ENCODE measurements at regions not wholly inside any gene's neighbourhood (a gene's known extent, or its start where the extent isn't known, plus 50 kb on each side); places are given as distances from the start of the nearest gene placed in this dataset.

- DNase-seq (ENCODE audit: low read depth) = no peak
Observed at GRCh38 chr12:93300611-93301021, 77.1 kb upstream of the NUDT4 start.

- peak; percentile 76 for DNase-seq (ENCODE audit: low read depth)
Observed at GRCh38 chr12:93302331-93303229, 75.1 kb upstream of the NUDT4 start.

DNA sequence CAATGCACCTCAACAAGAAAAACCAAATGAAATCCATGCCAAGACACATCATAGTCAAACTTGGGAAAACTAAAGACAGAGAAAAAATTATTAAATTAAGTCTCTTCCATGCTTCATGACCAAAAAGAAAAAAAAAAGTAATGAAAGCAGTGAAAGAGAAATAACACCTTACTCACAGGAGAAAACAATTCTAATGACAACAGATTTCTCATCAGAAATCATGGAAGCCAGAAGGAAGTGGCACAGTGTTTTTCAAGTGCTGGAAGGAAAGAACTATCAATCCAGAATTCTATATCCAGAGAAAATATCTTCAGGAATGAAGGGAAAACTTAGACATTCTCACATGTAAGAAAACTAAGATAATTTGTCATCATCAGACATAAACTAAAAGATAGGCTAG is 71.1 kb upstream of the NUDT4 start:
- DNase-seq (ENCODE audit: low read depth) = no peak

GRCh38 chr12:93308281-93308680 is 69.4 kb upstream of the NUDT4 start:
- DNase-seq (ENCODE audit: low read depth) = no peak

DNA sequence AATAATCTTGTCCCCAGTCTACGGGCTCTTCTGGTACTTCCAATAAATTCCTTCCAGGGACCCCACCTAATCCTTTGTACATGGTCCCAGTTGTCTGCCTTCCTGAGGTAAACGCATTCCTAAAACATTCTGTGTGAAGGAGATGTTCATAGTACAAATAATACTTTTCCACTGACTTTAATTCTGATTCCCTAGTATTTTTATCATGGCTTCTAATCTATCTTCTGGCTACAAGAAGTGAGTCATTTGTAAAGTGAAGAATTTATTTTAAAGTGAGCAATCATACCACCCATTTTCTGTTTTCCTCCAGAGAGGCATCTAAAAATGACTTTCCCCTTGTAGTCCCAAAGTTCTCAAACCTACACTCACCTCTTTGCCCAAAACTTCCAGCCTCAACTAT is 65.9 kb upstream of the NUDT4 start:
- no peak for DNase-seq (ENCODE audit: low read depth)

DNA sequence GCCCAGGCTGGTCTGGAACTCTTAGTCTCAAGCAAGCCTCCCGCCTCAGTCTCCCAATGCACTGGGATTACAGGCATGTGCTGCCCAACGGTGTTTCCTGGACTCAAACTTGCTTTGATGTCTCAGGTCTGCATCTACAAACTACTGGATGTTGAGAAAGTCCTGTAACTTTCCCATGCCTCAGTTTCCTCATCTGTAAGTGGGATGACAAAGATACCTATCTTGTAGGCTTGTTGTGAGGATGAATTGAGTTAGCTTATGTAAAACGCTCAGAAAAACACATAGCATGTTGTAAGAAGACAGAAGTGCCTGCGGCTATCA is 63.6 kb upstream of the NUDT4 start:
- DNase-seq (ENCODE audit: low read depth) = no peak

- DNase-seq (ENCODE audit: low read depth) = no peak
Observed at GRCh38 chr12:93315385-93315906, 62.3 kb upstream of the NUDT4 start.

GRCh38 chr12:93315907-93316622 is 61.7 kb upstream of the NUDT4 start:
- no peak for DNase-seq (ENCODE audit: low read depth)

DNA sequence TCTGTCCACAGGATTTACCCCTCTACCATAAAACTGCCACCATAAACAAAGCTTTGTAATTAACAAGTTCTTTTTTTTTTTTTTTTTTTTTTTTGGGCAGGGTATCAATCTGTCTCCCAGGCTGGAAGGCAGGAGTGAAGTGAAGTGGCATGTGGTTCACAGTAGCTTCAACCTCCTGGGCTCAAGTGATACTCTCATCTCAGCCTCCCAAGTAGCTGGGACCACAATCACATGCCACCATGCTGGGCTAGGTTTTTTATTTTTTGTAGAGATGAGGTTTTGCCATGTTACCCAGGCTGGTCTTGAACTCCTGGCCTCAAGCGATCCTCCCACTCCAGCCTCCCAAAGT is 61.1 kb upstream of the NUDT4 start:
- DNase-seq (ENCODE audit: low read depth) = no peak

DNA sequence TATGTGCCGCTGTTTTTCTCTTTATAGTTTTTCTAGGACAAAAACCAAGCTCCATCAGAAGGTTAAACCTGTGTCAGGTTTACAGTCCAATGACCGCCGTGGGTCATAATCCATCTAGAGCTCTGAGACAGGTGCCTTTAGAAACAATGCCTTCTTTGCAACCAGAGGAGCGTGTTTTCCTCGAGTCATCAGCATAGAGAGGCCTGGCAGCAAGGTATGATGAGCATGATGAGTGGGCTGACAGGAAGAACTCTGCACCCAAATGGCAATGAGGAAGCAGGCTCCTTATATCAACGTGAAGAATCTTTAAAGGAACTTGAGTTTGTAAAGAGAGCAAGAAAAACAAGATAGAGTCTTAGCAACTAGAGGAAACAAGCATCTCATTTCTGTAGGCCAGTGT is 60.5 kb upstream of the NUDT4 start:
- DNase-seq (ENCODE audit: low read depth) = no peak

DNA sequence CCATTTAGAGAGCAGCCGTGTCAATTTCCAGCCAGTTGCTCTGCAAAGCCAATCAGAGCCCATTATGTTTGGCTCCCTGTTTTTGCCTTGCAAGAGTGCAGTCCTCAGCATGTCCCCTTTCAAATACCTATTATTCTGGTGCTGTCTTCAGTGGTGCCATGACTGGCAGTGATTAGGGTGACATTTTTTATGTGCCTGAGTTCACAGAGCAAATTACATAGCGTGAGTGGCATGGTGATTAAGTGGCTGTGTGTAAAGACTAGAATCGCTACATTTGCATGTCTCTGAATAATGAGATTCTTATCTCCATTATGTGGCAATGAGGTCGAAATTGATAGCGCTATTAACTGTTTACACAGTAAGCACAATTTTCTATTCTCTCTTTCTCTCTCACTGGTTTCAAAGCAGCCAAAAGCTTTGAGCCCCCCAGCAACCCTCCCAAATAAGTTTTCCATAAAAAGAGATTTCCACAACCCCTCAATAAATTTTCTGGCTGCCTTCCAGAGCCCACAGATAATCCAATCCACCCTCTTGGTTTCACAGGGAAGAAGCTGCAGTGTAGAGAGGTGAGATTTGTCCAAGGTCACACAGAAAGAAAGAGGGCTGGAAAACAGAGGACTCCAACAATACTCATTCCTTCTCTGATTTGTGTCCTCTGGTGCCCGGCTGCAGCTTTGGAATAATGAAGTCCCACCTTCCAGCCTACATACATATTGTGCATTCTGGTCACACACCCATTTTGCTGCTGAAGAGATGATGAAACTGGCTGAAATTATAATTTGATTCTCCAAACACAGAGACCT is 58.8 kb upstream of the NUDT4 start:
- DNase-seq (ENCODE audit: low read depth) = no peak

- no peak for DNase-seq (ENCODE audit: low read depth)
Observed at GRCh38 chr12:93319523-93320050, 58.1 kb upstream of the NUDT4 start.

GRCh38 chr12:93322784-93323183 is 54.9 kb upstream of the NUDT4 start:
- no peak for DNase-seq (ENCODE audit: low read depth)

GRCh38 chr12:93323625-93324329 is 53.9 kb upstream of the NUDT4 start:
- no peak for DNase-seq (ENCODE audit: low read depth)

DNA sequence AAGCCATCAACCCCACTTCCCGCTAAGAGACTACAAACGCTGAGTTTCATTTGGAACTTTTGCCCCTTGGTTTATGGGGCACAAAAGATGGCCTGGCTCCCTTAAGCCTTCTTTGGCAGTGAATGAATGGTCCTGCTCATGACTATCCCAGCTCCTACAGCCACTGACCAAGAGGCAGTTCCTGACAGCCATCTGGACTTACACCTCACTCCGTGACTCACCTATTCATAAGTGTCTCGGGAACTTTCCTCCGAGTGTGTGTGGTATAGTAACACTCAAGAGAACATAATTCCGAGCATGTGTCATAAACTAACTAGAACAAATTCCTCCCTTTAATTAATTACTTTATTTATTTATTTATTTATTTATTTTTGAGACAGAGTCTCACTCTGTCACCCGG is 51.9 kb upstream of the NUDT4 start:
- DNase-seq (ENCODE audit: low read depth) = no peak
